Adrenal gland (tissue), 9 donors: ENCODE measurements at regions not wholly inside any gene's neighbourhood (a gene's known extent, or its start where the extent isn't known, plus 50 kb on each side); places are given as distances from the start of the nearest gene placed in this dataset.

Experiments
- DNase-seq, 7 donors: peaks; one replicate each; pipeline ENCODE4 v3.0.0-alpha.2; 2019 to 2020
- H3K27ac ChIP-seq, 5 donors: fragments of 200-600 bp; sonication (generic) in 4 of 5; 1 replicate in 3 of 5; 2 replicates in 2 of 5; pipeline versions ENCODE4 v1.5.1 to v1.8.0; 2016 to 2020; ENCODE audit warnings: mild to moderate bottlenecking in 1 of 5
- H3K27me3 ChIP-seq: fragments of 200-600 bp; 2 replicates; pipeline ENCODE4 v1.8.0; 2021
- H3K36me3 ChIP-seq, 2 donors: fragments of 200-600 bp; replicated peaks in 1 of 2; 1 replicate in 1 of 2; 2 replicates in 1 of 2; pipeline versions ENCODE4 v1.5.1 to v1.8.0; 2018 to 2022
- H3K4me1 ChIP-seq, 2 donors: fragments of 200-600 bp; replicated peaks in 1 of 2; 1 replicate in 1 of 2; 2 replicates in 1 of 2; pipeline versions ENCODE4 v1.5.1 to v1.8.0; 2018 to 2021
- H3K4me3 ChIP-seq, 4 donors: fragments of 200-600 bp; sonication (generic) in 3 of 4; one replicate each; pipeline ENCODE4 v1.5.1; 2016 to 2018
- H3K9me3 ChIP-seq, 3 donors: fragments of 200-600 bp; sonication (generic) in 1 of 3; replicated peaks in 1 of 3; 1 replicate in 2 of 3; 2 replicates in 1 of 3; pipeline versions ENCODE4 v1.5.1 to v1.8.0; 2016 to 2021
- POLR2A ChIP-seq, 2 donors: fragments of 450-650 bp; IDR thresholded peaks; one replicate each; pipeline ENCODE4 v1.6.1; 2017; ENCODE audit warnings: antibody characterized with exemption in 2 of 2, mild to moderate bottlenecking in 2 of 2, moderate library complexity in 1 of 2
- WGBS, 4 donors: extraction: QIAGEN DNeasy Blood & Tissue Kit in 2 of 4; methylation state at CpG; one replicate each; pipeline versions ENCODE4 v1.1.5 to v1.1.7; 2013 to 2017; 5-methylcytosine and 5-hydroxymethylcytosine counted together
- intact Hi-C, 2 donors: fragments of 100-400 bp; cut with DNase I; formaldehyde crosslinking; loops; one replicate each; pipeline versions ENCODE4 v1.14.1 to v1.15.0; 2022 to 2023
- TF ChIP-seq, protein P1 (sequence below), 6 experiments: fragments of 450-650 bp in 4 of 6; fragments of 200-600 bp in 2 of 6; sonication (generic) in 1 of 6; IDR thresholded peaks; 1 replicate in 5 of 6; 2 replicates in 1 of 6; pipeline versions ENCODE4 v1.5.1 to v1.8.0; 2016 to 2021; ENCODE audit warnings: antibody characterized with exemption in 6 of 6, mild to moderate bottlenecking in 2 of 6, moderate library complexity in 1 of 6
- donor health status: healthy with polysubstance abuse.
- donor health status: Bipolar disorder and iron deficiency.
- donor health status: DM: yes; HTN: yes; CAD: no.
- donor health status: DM: no; HTN: no; CAD: no.
- donor health status: DM: no; HTN: no; CAD: no.

- no peaks in the 10 kb centered on the region for H3K9me3 ChIP-seq
- no peaks in the 10 kb centered on the region for H3K4me1 ChIP-seq
- 70 to 80% (median 72%) methylated on average over 5 of the region's 5 CpGs for WGBS, 4 donors
- H3K27me3 ChIP-seq: no peaks in the 10 kb centered on the region
- intact Hi-C loops: no loop called here
- H3K4me3 ChIP-seq: no peak overlapping the region
- no peak overlapping the region for H3K27ac ChIP-seq
- DNase-seq: peak in 3 of 7 donors; percentile 13 to 56 (median 28)
- no peak for TF ChIP-seq POLR2A (IDR thresholded peaks at IDR 0.05)
- TF ChIP-seq, protein P1, sequence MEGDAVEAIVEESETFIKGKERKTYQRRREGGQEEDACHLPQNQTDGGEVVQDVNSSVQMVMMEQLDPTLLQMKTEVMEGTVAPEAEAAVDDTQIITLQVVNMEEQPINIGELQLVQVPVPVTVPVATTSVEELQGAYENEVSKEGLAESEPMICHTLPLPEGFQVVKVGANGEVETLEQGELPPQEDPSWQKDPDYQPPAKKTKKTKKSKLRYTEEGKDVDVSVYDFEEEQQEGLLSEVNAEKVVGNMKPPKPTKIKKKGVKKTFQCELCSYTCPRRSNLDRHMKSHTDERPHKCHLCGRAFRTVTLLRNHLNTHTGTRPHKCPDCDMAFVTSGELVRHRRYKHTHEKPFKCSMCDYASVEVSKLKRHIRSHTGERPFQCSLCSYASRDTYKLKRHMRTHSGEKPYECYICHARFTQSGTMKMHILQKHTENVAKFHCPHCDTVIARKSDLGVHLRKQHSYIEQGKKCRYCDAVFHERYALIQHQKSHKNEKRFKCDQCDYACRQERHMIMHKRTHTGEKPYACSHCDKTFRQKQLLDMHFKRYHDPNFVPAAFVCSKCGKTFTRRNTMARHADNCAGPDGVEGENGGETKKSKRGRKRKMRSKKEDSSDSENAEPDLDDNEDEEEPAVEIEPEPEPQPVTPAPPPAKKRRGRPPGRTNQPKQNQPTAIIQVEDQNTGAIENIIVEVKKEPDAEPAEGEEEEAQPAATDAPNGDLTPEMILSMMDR (IDR thresholded peaks at IDR 0.05): no peak
- H3K36me3 ChIP-seq: no peaks in the 10 kb centered on the region
Measured at GRCh38 chr9:85453850-85454249, 287.9 kb downstream of the AGTPBP1 start.

DNA sequence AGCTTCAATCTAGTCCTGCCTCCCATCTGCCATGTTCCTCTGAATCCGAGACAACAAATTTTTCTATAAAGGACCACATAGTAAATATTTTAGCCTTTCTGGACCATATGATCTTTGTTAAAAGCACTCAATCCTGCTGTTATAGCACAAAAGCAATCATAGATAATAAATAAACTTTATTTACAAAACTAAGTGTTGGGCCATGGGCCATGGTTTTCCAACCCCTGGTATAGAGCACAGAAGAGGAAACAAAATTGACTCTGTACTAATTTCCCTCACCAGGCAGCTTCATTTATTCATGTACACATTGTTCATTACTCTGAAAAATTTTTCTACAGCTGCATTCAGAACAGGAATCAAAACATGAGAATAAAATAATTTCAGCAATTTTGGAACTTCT is 288.9 kb downstream of the AGTPBP1 start:
- no peaks in the 10 kb centered on the region for H3K4me1 ChIP-seq
- no peak for DNase-seq
- no peaks in the 10 kb centered on the region for H3K9me3 ChIP-seq
- TF ChIP-seq, protein P1 (IDR thresholded peaks at IDR 0.05): no peak
- no peak for TF ChIP-seq POLR2A (IDR thresholded peaks at IDR 0.05)
- H3K27me3 ChIP-seq: no peaks in the 10 kb centered on the region
- no peaks in the 10 kb centered on the region for H3K36me3 ChIP-seq
- no peak overlapping the region for H3K4me3 ChIP-seq
- no peak overlapping the region for H3K27ac ChIP-seq
- WGBS, 4 donors: 2 to 48% (median 45%) methylated on average over 1 of the region's 1 CpG
- intact Hi-C loops: no loop called here

GRCh38 chr9:85451680-85452079 is 290.1 kb downstream of the AGTPBP1 start:
- Histone ChIP-seq H3K27ac (no peak overlapping the region), H3K9me3 (no peaks in the 10 kb centered on the region), H3K36me3 (no peaks in the 10 kb centered on the region), H3K27me3 (no peaks in the 10 kb centered on the region), H3K4me3 (no peak overlapping the region), H3K4me1 (no peaks in the 10 kb centered on the region)
- no peak for DNase-seq
- WGBS, 4 donors: 79 to 84% (median 84%) methylated on average over 3 of the region's 3 CpGs
- intact Hi-C loops: no loop called here
- TF ChIP-seq, protein P1 (IDR thresholded peaks at IDR 0.05): no peak
- no peak for TF ChIP-seq POLR2A (IDR thresholded peaks at IDR 0.05)

DNA sequence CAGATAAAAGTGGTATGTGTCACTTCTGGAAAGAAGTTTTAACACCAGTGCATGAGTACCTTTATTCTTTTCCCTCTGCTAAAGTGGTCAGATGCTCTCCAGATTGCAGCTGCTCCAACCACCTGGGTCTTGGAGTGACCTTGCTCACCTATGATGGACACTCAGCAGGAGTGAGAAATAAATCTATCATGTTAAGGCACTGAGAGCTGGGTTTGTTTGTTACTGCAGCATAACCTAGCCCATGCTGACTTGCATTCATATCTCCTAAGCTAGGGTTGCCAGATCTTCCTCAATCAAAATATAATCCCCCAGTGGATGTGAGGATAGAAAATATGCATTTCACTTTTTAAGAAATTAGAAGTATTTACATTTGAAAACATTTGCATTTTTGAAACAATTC is 295.9 kb downstream of the AGTPBP1 start:
- intact Hi-C loops: no loop called here
- TF ChIP-seq POLR2A (IDR thresholded peaks at IDR 0.05): no peak

GRCh38 chr9:85444243-85444642 is 297.5 kb downstream of the AGTPBP1 start:
- intact Hi-C loops: no loop called here
- DNase-seq: no peak
- H3K36me3 ChIP-seq: no peaks in the 10 kb centered on the region
- no peaks in the 10 kb centered on the region for H3K27me3 ChIP-seq
- 64 to 73% (median 69%) methylated on average over 5 of the region's 5 CpGs for WGBS, 4 donors
- no peak for TF ChIP-seq POLR2A (IDR thresholded peaks at IDR 0.05)
- TF ChIP-seq, protein P1 (IDR thresholded peaks at IDR 0.05): no peak
- no peak overlapping the region for H3K27ac ChIP-seq
- no peaks in the 10 kb centered on the region for H3K4me1 ChIP-seq
- no peak overlapping the region for H3K4me3 ChIP-seq
- H3K9me3 ChIP-seq: no peaks in the 10 kb centered on the region

More for the DNA sequence above, 295.9 kb downstream of the AGTPBP1 start:
- H3K36me3 ChIP-seq: no peaks in the 10 kb centered on the region
- H3K27ac ChIP-seq: no peak overlapping the region
- no peak overlapping the region for H3K4me3 ChIP-seq
- H3K9me3 ChIP-seq: no peaks in the 10 kb centered on the region
- H3K27me3 ChIP-seq: no peaks in the 10 kb centered on the region
- no peak for DNase-seq
- no peaks in the 10 kb centered on the region for H3K4me1 ChIP-seq
